ENCODE measurements at regions not wholly inside any gene's neighbourhood (a gene's known extent, or its start where the extent isn't known, plus 50 kb on each side); places are given as distances from the start of the nearest gene placed in this dataset.

GRCh38 chr16:18055411-18055916 is 281.1 kb downstream of the NPIPA8 start:
- no peak for DNase-seq

GRCh38 chr16:18050777-18051176 is 285.8 kb downstream of the NPIPA8 start:
- DNase-seq, result no peak

- DNase-seq, result no peak
Measured at GRCh38 chr16:18050234-18050633, 286.3 kb downstream of the NPIPA8 start.

- DNase-seq, result no peak
Measured at GRCh38 chr16:18049547-18050133, 286.9 kb downstream of the NPIPA8 start.

- DNase-seq, result no peak
Measured at GRCh38 chr16:18048853-18049546, 287.5 kb downstream of the NPIPA8 start.

GRCh38 chr16:18047761-18048160 is 288.8 kb downstream of the NPIPA8 start:
- no peak for DNase-seq

- DNase-seq, result no peak
Measured at GRCh38 chr16:18045356-18045755, 291.2 kb downstream of the NPIPA8 start.

GRCh38 chr16:18041864-18042834 is 294.4 kb downstream of the NPIPA8 start:
- DNase-seq, result no peak

GRCh38 chr16:18039931-18040330 is 296.6 kb downstream of the NPIPA8 start:
- no peak for DNase-seq

GRCh38 chr16:18037051-18037450 is 299.5 kb downstream of the NPIPA8 start:
- no peak for DNase-seq

- no peak for DNase-seq
Measured at GRCh38 chr16:18024611-18025010, 311.9 kb downstream of the NPIPA8 start.

GRCh38 chr16:18018376-18018775 is 318.2 kb downstream of the NPIPA8 start:
- DNase-seq, result no peak

GRCh38 chr16:18013863-18014262 is 322.7 kb downstream of the NPIPA8 start:
- no peak for DNase-seq

- no peak for DNase-seq
Measured at GRCh38 chr16:18008356-18008755, 328.2 kb downstream of the NPIPA8 start.

GRCh38 chr16:18003033-18003432 is 333.5 kb downstream of the NPIPA8 start:
- no peak for DNase-seq

- no peak for DNase-seq
Measured at GRCh38 chr16:17998996-17999395, 337.5 kb downstream of the NPIPA8 start.

- DNase-seq, result no peak
Measured at GRCh38 chr16:17998550-17998949, 338.0 kb downstream of the NPIPA8 start.

GRCh38 chr16:17994027-17994426 is 342.5 kb downstream of the NPIPA8 start:
- DNase-seq, result no peak

GRCh38 chr16:17992416-17992815 is 344.1 kb downstream of the NPIPA8 start:
- no peak for DNase-seq

GRCh38 chr16:17989255-17989654 is 347.3 kb downstream of the NPIPA8 start:
- DNase-seq, result no peak

- no peak for DNase-seq
Measured at GRCh38 chr16:17988839-17989238, 347.7 kb downstream of the NPIPA8 start.

- no peak for DNase-seq
Measured at GRCh38 chr16:17986991-17987390, 349.5 kb downstream of the NPIPA8 start.

- no peak for DNase-seq
Measured at GRCh38 chr16:17984810-17985209, 351.7 kb downstream of the NPIPA8 start.

All from occipital lobe (tissue), 1 donor.